Omental fat pad (tissue), 3 donors: ENCODE measurements at regions not wholly inside any gene's neighbourhood (a gene's known extent, or its start where the extent isn't known, plus 50 kb on each side); places are given as distances from the start of the nearest gene placed in this dataset.

ENCODE experiments used
- ATAC-seq: fragments of 150-250 bp; one replicate; pipeline ENCODE4 v1.9.1; 2016; ENCODE audit warnings: mild to moderate bottlenecking, moderate library complexity; ENCODE audit not compliant: low FRiP score
- DNase-seq: peaks from one replicate; pipeline ENCODE4 v3.0.0-alpha.2; 2019; ENCODE audit warnings: low spot score
- CTCF ChIP-seq, 3 donors: fragments of 450-650 bp; IDR thresholded peaks; one replicate each; pipeline ENCODE4 v1.5.1; 2016 to 2017; ENCODE audit warnings: antibody characterized with exemption in 3 of 3, mild to moderate bottlenecking in 3 of 3, moderate library complexity in 2 of 3

- DNase-seq = no peak
Measured at GRCh38 chr6:118746825-118747174, 95.4 kb upstream of the CEP85L start.

GRCh38 chr6:118746145-118746824 is 94.9 kb upstream of the CEP85L start:
- no peak for TF ChIP-seq CTCF (IDR thresholded peaks at IDR 0.05)
- ATAC-seq = no peak
- DNase-seq = no peak

More at GRCh38 chr6:118746825-118747174, 95.4 kb upstream of the CEP85L start:
- TF ChIP-seq CTCF (IDR thresholded peaks at IDR 0.05) = no peak
- no peak for ATAC-seq

- DNase-seq (no peak), ATAC-seq (no peak)
- no peak for TF ChIP-seq CTCF (IDR thresholded peaks at IDR 0.05)
Measured at GRCh38 chr6:118745156-118745555, 93.8 kb upstream of the CEP85L start.

GRCh38 chr6:118744261-118744941 is 93.0 kb upstream of the CEP85L start:
- ATAC-seq (no peak), DNase-seq (no peak)
- no peak for TF ChIP-seq CTCF (IDR thresholded peaks at IDR 0.05)

GRCh38 chr6:118743746-118744145 is 92.4 kb upstream of the CEP85L start:
- ATAC-seq = no peak
- no peak for DNase-seq
- TF ChIP-seq CTCF (IDR thresholded peaks at IDR 0.05) = no peak

GRCh38 chr6:118740372-118740771 is 89.0 kb upstream of the CEP85L start:
- ATAC-seq (no peak), DNase-seq (no peak)
- TF ChIP-seq CTCF (IDR thresholded peaks at IDR 0.05) = no peak
